HG02610 (cell line): ENCODE measurements at regions not wholly inside any gene's neighbourhood (a gene's known extent, or its start where the extent isn't known, plus 50 kb on each side); places are given as distances from the start of the nearest gene placed in this dataset.

Experiments used
- ATAC-seq: cut with Tn5 transposase; IDR thresholded peaks from one replicate; pipeline ENCODE4 v1.9.1; 2021; ENCODE audit warnings: mild to moderate bottlenecking, moderate library complexity; ENCODE audit not compliant: unreplicated experiment

- ATAC-seq: no peak
These were observed 194.4 kb upstream of the KCNJ16 start for GRCh38 chr17:69880591-69881112.

DNA sequence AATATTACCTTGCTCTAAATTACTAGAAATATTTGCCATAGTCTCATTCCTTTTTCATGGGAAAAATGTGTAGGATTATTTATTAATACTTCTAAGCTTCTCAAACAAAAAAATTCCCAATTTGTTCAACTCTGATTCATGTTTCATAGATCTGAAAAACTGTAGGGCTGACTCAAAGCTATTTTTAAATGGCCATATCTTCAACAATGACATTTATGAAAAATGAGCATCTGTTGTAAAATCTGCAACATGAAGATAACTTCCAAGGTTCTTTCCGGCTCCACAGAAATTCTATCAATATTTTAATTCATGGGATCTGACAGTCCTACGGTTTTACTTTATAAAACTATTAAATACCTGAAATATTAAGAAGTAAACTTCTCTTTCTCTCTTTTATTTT is 192.7 kb upstream of the KCNJ16 start:
- no peak for ATAC-seq

DNA sequence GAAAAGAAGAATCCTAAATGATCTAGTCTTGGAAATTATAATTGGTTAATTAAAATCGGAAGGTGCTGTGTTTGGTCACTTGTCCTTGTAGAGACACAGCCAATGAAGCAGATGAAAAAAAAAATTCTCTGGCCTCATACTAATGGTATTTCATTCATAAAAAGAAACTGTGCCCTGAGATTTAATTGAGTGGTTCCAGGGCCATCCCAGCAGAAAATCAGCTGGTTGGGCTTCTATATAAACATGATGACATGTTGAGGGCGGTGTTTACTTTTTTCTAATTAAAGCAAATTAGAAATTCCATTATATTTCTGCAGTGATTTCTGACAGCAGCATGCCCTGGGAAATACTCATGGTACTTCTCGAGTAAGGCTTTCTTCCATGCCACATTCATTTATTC is 191.9 kb upstream of the KCNJ16 start:
- no peak for ATAC-seq

DNA sequence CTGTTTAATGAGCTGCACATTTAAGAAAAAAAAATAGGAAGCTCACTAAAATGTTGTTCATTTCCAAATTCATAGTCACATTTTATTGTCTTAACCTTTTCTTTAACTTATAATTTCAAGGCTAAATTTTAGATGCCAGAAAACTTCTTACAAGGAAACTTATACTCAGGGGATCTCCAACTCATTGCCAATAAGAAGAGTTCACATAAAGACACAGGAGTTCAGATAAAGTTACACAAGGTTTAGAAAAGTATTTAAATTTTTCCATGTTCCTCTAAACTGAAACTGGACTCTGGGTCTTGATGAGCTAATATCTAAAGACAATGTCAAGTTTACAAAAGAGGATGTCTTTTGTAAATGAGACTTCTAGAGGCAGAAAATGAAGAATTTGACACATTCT is 190.7 kb upstream of the KCNJ16 start:
- ATAC-seq: no peak

GRCh38 chr17:69884846-69885245 is 190.2 kb upstream of the KCNJ16 start:
- no peak for ATAC-seq

DNA sequence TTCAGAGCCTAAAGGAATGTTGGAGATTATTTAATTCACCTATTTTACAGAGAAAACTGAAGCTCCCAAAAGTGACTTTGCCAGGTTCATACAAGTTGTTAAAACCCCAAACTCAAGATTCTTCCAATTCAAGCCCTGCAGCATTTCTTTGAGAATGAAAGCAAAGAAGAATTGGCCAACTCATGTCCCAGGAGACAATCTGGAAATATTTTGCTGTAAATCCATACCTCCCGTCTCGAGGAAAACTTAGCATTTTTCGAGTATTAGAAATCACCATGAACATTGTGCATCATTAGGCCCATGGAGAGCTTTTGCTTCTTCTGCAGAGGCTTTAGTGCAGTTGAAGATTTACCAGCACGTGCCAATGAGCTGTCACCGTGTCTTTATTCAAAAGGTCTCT is 176.4 kb upstream of the KCNJ16 start:
- no peak for ATAC-seq

GRCh38 chr17:69900101-69900500 is 174.9 kb upstream of the KCNJ16 start:
- ATAC-seq: no peak

GRCh38 chr17:69900829-69901228 is 174.2 kb upstream of the KCNJ16 start:
- ATAC-seq: no peak

GRCh38 chr17:69906306-69906705 is 168.7 kb upstream of the KCNJ16 start:
- no peak for ATAC-seq

DNA sequence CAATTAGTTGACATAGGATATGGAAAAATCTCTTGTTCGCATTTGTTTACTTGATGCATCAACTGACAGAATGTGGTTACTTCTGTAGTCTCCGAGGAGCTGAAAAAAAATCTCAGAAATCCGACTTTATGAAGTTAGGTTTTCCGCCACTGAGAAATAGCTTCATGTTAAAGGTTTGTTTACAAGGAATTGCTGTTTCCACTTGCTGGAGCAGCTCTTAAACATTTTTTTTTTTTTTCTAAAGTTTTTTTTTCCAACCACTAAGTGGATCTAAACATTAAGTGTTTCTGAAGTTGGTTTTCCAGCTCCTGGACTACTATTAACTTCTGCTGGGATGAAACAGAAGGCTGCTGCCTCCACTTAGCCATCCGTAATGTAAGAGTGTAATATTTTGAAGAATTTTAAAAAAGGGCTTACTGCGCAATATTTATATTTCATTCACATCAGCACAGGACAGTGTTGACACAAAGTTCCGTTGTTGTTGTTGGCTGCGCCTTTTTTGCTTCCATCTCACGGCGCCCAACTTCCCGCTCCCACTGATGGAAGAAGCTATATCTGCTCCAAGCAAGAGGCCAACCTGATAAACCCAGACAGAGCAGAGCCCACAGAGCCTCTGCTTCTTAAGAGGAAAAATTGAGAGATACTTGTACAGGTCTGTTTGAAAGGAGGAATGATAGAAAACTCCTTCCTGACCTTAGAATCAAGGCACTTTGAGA is 167.7 kb upstream of the KCNJ16 start:
- no peak for ATAC-seq

- no peak for ATAC-seq
These were observed 166.2 kb upstream of the KCNJ16 start for GRCh38 chr17:69908626-69909368.

DNA sequence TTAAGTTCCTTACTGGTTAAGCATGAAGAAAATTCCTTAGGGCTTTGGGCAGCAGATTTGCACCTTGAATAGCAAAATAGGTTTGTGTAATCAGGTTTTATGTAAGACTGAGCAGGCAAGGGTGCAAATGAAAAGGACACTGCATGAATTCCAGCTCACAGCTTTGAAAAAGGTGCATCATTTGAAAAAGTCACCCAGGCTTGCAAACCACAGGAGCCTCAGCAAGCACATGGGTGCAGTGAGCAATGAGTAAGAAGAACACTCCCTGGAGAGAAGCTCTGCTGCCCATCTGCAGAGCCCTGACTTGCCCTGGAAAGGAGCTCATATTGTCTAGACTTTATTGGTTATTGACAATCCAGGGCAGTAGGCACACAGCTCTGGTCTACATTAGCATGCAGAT is 165.6 kb upstream of the KCNJ16 start:
- no peak for ATAC-seq

DNA sequence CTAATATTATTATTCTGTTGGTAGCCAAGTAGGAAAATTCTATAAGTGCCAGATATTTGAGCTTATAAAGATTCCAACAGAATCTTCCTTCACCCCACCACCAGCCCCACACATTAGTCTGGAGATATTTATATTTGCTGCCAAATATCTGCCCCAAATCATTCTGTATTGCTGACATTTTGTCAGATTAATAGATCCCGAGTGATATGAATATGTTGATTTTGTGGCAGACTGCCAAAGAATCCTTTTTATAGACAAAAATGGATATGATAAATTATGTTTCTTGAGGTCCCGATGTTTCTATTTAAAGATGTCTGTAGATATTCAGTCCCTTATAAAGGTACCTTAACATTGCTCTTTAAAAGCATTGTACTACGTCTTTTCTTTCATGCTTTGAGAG is 162.2 kb upstream of the KCNJ16 start:
- no peak for ATAC-seq

- no peak for ATAC-seq
These were observed 161.8 kb upstream of the KCNJ16 start for GRCh38 chr17:69913216-69913615.

GRCh38 chr17:69913616-69914015 is 161.4 kb upstream of the KCNJ16 start:
- ATAC-seq: no peak

DNA sequence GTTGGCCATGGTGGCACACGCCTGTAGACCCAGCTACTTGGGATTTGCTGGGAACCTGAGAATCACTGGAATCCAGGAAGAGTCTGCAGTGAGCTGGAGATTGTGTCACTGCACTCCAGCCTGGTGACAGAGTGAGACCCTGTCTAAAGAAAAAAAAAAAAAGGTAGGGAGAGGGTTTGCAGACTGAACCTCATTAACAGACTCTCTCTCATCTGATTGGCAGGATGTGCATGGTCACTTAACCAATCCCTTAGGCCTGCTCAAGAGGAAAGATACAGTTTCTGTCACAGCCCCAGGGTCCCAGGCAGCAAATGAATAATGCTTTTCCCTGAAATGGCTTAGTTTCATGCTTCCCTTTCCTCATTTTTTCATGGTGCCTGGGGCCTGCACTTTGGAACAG is 160.5 kb upstream of the KCNJ16 start:
- no peak for ATAC-seq

DNA sequence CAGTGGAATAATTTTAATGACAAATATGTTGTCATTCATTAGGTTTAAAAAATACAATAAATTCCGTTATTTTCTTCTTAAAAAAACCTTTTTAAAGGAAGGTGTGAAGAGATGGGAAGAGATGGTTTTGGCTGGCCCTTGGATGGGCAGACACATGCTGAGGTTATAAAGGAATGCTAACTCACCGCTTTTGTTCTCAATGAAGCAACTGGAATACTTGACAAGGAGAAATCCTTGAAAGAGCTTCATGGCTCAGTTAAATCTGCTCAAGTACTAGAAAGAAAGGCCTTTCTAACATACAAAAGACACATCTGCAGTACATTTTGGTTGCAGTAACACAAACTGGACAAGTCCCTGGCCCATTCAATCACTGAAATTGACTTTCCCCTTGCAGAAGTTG is 158.3 kb upstream of the KCNJ16 start:
- ATAC-seq: no peak

DNA sequence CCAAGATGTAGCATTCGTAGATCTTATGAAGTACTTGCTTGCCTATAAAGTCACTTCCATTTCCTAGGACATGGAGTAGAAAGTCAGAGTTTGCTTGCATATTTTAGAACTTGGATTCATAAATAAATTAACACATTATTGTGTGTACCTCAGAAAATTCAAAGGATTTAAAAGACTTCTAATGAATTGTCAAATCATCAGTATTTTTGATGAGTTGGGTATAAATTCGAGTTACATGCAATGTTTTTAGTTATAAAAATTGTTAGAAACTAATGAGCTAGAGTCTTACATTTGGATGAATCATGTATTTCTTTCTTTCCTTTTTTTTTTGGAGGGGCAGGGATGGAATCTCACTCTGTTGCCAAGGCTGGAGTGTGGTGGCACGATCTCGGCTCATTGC is 156.9 kb upstream of the KCNJ16 start:
- no peak for ATAC-seq

- ATAC-seq: no peak
These were observed 155.2 kb upstream of the KCNJ16 start for GRCh38 chr17:69919789-69920188.

- no peak for ATAC-seq
These were observed 154.0 kb upstream of the KCNJ16 start for GRCh38 chr17:69921046-69921445.

- ATAC-seq: no peak
These were observed 146.4 kb upstream of the KCNJ16 start for GRCh38 chr17:69928611-69929010.

DNA sequence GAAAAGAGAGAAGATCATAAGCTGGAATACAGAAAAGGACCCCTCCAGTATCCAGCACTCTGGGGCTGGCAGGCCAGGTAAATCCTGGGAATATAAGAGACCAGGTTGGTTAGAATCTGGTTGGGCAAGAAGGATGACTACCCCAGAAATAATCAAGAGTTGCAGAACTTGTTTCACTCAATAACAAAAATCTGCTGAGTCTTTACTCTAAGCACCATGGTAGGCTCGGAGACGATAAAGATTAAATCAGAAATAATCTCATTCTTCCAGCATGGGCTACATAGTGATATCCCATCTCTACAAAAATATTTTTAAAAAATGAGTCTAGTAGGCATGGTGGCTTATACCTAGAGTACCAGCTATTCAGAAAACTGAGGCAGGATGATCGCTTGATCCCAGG is 138.0 kb upstream of the KCNJ16 start:
- no peak for ATAC-seq
